T47D (cell line): ENCODE measurements at regions not wholly inside any gene's neighbourhood (a gene's known extent, or its start where the extent isn't known, plus 50 kb on each side); places are given as distances from the start of the nearest gene placed in this dataset.

Experiments
- DNase-seq, 2 experiments: peaks; one replicate each; pipeline versions ENCODE4 v3.0.0 to v3.0.0-alpha.2; 2011 to 2012; ENCODE audit warnings: low read depth in 1 of 2, low spot score in 1 of 2
- JUND ChIP-seq: IDR thresholded peaks from 2 replicates; pipeline ENCODE4 v1.6.1; 2012; ENCODE audit warnings: low read depth
- in situ Hi-C: cut with HindIII; loops from 2 replicates; pipeline ENCODE4 v1.10.0; 2016; ENCODE audit warnings: low sequenced_read_pairs, low pct_unique_long_range_greater_than_20kb

DNA sequence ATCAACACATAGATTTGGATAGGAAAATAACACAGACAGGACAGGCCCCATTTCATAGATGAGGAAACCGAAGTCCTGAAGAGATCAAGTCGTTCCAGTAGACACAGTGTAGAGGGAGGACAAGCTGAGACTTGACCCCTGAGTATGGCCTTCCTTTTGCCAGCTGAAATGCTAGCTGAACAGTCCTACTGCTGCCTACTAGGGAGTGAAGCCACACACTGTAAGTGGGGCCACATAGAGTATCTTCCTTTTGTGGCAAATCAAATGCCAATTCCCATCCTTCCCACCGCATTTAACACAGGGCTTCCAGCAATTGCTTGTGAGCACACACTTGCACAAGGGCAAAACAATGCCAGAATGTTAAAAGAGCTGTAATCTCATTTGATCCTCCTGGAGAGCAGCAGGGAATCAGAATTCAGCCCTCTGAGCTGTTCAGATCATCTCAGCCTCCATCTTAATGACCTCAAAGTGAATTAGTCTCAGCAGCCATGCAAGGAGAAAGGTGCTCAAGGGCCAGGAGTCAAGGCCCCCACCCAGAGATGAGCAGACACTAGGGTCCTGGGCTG, 380.5 kb downstream of the EMP1 start:
- in situ Hi-C loops = no loop called here
- TF ChIP-seq JUND = no peak
- no peak for DNase-seq

DNA sequence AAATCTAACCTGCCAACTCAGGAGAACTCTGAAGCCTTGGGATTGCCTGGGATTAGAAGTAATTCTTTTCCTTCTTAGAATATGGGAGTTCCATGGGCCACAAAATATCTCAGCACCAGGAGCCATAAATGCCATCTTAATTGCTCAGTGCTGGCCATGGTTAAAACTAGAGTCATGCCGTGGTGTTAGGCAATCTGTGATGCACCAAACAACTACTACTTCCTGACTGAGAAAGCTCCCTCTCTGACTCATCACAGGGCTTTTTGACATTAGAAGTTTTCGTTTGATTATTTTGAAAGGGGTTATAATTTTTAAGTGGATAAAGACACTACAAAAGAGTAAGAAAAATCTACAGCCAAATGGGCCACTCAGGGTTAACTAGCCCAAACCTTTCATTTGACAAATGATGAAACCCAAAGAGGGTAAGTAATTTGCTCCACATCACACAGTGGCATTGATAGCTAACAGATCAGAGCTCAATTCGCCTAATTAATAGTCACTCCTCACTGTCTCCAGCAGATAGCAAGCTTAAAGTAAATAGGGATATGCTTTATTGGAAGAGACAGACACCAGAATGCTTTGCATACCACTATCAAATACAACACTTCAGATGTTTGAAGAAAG, 377.3 kb downstream of the EMP1 start:
- no peak for DNase-seq
- in situ Hi-C loops = no loop called here
- TF ChIP-seq JUND = no peak

DNA sequence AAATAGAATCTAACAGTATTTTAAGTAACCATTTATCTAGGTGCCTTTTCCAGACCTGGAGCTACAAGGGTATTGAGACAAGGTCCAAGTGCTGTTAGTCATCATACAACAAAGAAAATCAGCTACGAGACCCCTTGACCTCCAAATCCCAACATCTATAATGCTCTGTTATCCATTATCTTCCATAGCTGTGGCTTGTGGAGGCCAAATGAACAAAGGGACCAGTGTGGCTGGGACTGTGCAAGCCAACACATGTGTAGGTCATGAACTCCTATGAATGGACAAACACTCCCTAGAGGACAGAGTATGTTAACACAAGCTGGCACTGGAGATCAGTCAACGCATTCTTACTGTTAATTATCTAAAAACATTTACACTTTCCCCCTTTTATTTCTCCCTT, 374.5 kb downstream of the EMP1 start:
- TF ChIP-seq JUND = no peak
- in situ Hi-C loops = no loop called here
- DNase-seq = no peak

DNA sequence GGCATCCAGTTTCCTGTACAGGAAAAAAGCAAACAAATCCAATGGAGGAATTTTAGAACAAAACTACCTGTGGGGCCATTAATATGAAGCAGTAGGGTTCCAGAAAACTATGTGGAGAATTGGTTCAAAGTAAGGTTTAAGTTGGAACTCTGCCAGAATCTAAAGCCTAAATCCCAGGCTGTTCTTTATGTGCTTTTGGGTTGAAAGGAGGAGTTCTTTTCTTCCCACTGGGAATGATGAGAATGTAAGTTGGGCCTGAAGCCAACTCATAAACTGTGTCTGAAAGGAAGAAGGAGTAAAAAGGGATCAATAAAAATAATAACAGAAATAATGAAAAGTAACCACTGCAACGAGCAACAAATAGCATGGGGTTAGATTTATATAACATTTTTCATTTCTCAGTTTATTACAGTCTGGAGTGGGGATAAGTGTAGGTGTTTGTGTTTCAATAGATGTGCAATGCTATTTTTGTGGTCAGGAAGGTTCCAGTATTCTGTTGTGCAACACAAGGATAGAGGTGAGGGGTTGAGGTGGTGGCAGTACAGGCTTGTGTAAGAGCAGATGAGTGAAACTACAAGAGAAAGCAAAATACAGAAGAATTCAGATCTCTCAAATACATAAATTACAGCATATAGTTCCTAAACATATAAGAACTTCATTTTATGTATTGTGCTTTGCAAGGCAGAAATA, 373.6 kb downstream of the EMP1 start:
- no peak for DNase-seq
- no peak for TF ChIP-seq JUND
- in situ Hi-C loops = no loop called here

DNA sequence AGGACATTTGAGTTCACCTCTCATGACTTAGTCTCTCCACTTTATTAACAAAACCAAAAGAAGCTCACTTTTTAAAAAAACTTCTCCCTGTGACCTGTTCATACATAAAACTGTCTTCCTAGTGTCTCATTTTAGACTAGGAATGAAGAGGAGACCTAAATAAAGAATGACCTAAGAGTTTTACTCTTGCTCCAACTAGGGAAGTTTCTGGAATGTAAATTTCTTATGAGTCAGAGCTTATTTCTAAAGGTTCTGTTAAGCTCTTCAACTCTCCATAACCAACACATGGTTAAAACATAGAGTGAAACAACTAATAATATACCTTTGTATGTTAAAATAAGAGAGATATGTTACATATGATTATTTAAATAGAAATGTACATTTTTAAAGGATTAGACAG, 369.8 kb downstream of the EMP1 start:
- no peak for TF ChIP-seq JUND
- in situ Hi-C loops = no loop called here
- DNase-seq = no peak

DNA sequence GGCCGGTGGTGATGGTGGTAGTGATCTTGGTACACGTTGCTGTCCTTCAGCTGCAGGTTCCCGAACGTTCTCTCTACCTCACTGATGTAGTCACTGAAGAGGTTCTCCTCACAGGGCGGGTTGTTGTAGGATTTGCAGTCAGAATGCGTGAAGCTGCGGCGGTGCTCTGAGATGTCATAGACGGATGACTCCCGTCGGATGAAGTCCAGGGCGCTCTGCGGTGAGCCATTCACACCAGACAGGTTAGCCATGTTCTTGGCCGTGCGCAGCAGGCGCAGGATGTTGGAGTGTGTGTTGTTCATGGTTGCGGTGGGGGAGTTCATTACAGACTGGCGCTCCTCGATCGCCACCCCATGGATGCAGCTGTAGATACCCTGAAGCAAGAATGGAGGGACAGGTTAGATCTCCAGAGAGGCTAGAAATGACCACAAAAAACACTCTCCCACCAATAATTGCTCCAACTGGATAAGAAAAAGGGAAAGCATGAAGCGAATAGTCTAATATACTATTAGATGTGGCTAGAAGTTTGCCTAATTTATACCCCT, 367.8 kb downstream of the EMP1 start:
- in situ Hi-C loops = no loop called here
- no peak for TF ChIP-seq JUND
- DNase-seq = peak in 1 of 2 experiments; percentile 44

DNA sequence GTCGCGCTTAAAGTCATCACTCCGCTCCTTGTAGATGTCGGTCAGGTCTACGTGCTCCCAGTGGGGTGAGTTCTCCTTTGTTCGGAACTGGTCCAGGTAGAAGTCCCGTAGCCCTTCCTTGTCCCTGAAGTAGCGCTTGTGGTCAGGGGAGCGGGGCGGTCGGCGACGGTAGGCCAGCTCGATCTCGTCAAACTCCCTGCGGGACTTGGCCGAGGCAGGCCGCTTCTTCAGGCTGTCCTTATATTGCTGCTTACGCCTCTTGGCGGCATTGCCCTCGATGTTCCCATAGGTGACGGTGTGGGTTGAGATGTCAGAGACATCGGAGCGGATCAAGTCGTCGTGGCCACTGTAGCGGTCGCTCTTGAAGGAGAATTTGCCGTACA, 367.2 kb downstream of the EMP1 start:
- no peak for TF ChIP-seq JUND
- in situ Hi-C loops = no loop called here
- DNase-seq = no peak

DNA sequence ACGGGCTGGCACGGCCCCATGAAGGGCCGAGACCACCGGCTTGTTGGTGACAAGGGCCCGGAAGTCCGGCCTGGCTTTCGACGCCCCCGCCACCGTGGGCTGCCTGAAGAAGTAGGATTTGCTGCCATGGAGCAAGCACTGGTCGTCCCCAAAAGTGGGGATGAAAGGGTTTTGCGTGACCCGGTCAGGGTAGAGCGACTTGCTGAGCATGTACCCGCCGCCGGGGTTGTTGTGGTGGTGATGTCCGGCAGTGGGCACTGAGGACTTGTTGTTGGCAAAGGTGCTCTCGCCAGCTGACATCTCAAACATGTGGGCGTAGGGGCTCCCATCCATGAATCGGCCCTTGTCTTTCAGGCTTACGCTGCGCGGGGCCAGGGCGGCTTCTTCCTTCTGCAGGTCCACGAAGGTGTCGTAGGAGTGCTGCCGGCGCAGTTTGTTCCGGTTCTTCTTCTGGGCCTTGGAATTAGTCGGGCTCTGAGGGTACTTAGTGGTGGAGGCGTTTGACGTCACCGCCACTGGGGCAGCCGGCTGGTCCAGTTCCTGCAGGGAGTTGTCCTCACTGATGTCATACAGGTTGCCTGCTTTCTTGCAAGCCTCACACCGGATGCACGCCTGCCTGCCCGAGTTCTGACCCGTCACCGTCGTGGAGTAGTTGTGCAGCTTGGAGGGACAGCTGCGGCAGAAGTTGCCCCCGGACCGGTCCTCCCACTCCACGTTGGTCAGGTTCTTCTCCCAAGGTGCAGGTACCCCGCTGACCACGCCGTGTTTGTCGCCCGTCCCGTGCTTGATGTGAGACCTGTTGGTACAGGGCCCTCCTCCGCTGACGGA, 366.6 kb downstream of the EMP1 start:
- in situ Hi-C loops = no loop called here
- peak in 1 of 2 experiments; percentile 1 for DNase-seq
- TF ChIP-seq JUND = no peak

DNA sequence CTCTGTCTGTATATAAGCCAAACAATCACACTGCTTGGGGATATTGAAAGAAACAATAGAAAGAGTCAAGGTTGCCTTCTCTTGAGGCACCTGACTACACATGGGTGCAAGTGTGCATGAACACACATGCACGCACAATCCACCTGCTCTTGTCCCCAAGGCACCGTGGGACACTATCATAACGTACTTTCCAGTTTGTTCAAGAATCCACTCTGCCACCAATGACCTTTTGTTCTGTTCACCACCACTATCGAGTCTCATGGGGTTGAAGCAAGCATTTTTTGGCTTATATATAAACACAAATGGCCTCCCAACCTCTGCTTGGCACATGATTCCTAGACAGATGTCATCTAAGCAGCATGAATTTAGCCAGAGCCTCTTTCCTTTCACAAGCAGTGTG, 365.4 kb downstream of the EMP1 start:
- TF ChIP-seq JUND = no peak
- no peak for DNase-seq
- in situ Hi-C loops = no loop called here

DNA sequence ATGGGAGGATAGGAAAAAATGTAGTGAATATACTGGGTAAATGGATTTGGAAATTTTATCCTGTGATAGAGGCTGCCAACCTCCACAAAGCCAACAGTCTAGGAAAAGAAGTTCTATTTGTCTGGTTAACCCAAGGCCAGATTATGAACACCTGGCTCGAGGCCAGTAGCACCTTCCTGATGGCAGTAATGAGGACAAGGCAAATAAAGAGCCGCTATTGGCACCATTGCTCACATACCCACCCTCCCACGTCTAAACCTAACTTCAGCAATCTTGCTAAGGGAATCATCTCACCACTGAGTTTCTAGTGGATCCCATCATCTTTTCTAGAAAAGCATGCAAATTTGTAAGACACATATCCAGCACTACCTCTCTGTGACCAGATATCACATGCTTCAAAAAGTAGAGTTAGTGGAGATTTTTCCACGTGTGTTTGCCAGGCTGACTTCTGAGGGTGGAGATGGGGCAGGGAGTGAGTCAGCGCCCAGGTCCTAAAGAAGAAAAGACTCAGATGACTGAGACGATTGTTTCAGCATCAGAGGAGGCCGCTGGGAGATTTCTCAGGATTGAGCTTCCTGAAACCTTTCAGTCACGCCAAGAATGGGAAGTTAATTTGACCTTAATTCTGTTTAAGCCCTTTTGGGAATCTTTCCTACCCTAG, 362.9 kb downstream of the EMP1 start:
- TF ChIP-seq JUND = no peak
- DNase-seq = no peak
- in situ Hi-C loops = no loop called here

DNA sequence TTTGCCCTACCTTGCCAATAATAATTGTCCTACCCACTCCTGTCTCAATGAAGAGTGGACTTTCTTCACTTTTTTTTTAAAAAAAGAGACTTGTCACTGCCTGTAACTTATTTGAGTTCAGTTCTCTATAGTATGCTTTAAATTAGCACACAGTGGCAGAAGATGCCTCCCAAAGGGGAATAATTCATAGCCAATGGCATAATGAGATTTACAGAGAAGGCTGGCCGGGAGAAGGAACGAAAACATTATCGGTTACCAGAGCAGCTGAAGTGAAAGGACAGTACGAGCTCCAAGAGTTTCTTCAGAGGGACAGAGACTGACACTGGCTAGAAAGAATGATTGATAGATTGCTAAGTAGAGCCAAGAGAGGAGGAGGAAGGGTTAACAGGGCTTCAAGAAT, 356.3 kb downstream of the EMP1 start:
- no peak for TF ChIP-seq JUND
- in situ Hi-C loops = no loop called here
- DNase-seq = no peak

DNA sequence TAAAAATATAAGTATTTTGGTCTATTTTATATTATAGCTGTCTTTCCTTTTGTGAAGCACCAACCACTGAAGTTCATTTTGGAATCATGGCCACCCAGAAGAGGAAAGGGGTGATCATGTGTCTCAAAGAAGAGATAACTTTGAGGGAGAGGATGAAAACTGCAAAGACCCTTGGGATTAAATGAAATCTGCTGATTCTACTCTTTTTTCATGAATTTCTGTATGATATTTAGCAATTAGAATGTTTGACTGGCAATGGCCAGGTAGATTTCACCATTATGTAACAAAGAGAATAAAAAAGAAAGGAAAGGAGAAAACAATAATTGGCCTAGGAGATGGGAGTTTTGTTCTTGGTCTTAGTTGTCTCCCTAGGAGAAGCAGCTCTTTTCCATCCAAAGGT, 350.8 kb downstream of the EMP1 start:
- in situ Hi-C loops = no loop called here
- no peak for TF ChIP-seq JUND
- DNase-seq = no peak
